Stimulated activated CD4-positive, alpha-beta T cell treated with anti-CD3 and anti-CD28 coated beads, Interleukin-12 subunit alpha, Interleukin-12 subunit beta, amount 100 ng/mL, for 24 hours (primary cell): ENCODE measurements at regions not wholly inside any gene's neighbourhood (a gene's known extent, or its start where the extent isn't known, plus 50 kb on each side); places are given as distances from the start of the nearest gene placed in this dataset.

Experiments used
- DNase-seq, 2 experiments: peaks; one replicate each; pipeline ENCODE4 v3.0.0-alpha.2; 2020; ENCODE audit warnings: low read depth in 2 of 2

DNA sequence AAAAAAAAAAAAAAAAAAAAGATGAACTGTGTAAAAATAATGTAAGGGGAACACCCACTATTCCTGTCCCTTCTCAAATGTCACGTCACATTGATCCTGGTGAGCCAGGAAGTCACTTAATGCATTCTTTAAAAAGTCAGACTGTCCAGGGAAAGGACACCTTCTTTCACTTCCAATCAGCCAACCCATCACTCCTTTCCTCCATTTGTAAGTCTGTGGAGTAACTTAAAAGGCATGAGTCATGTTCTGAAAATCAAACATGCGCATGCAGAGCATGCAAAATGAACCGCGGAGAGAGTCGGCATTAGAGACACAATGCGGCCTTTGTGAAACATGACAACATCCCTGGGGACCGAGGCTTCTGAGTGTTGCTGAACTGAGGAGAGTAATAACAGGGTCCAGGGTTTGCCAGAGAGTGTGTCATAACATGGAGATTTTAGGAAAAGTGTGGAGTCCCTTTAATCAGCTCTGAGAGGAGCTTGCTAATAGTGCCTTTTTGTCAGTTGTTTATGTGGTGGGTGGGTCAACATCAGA lies 77.6 kb upstream of the SEMA6A start:
- no peak for DNase-seq

- no peak for DNase-seq
These were observed 77.0 kb upstream of the SEMA6A start for GRCh38 chr5:116651653-116652052.

DNA sequence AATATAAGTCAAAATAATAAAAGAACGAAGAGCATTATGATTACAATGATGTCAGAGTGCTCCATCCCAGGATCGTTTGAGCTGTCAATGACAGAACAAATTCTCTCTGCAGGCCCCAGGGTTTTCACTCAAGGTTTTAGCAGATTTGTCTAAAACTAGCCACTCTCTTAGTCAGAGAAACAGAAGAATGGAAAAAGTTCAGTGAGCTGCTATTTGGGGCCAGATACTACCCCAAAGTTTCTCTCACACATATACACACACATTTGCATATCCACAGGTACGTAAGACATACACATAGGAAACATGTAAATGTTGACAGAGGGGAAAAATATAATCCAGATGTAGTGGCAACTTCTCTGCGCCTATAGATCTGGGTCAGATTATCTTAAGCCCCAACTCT lies 76.3 kb upstream of the SEMA6A start:
- DNase-seq = no peak

- no peak for DNase-seq
These were observed 75.9 kb upstream of the SEMA6A start for GRCh38 chr5:116650544-116650943.

GRCh38 chr5:116646611-116647289 lies 72.1 kb upstream of the SEMA6A start:
- DNase-seq = no peak

GRCh38 chr5:116645627-116646026 lies 71.0 kb upstream of the SEMA6A start:
- DNase-seq = no peak

- DNase-seq = no peak
These were observed 65.6 kb upstream of the SEMA6A start for GRCh38 chr5:116640236-116640635.

- DNase-seq = no peak
These were observed 62.6 kb upstream of the SEMA6A start for GRCh38 chr5:116637149-116637740.

DNA sequence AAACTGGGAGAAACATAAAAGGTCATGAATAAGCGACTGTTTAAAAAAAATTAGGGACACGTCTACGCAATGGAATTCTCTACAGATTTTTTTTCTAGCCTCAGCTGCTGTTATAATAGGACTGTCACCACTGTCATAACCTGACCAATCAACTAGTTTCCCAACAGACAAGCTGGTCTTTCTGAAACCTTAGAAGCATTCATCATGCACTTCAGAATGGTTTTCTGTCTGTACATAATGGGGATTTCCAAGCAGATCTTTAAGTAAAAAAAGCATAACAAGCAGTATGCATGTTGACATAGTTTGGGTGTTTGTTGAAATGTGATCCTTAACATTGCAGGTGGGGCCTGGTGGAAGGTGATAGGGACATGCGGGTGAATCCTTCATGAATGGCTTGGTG lies 58.3 kb upstream of the SEMA6A start:
- DNase-seq = no peak

- DNase-seq = no peak
These were observed 56.5 kb upstream of the SEMA6A start for GRCh38 chr5:116631147-116631546.

- no peak for DNase-seq
These were observed 54.5 kb upstream of the SEMA6A start for GRCh38 chr5:116629168-116629567.

GRCh38 chr5:116626945-116627679 lies 52.5 kb upstream of the SEMA6A start:
- DNase-seq = no peak

GRCh38 chr5:116626272-116626723 lies 51.7 kb upstream of the SEMA6A start:
- DNase-seq = no peak
